Ishikawa (cell line): ENCODE measurements at regions not wholly inside any gene's neighbourhood (a gene's known extent, or its start where the extent isn't known, plus 50 kb on each side); places are given as distances from the start of the nearest gene placed in this dataset.

Experiments
- CEBPB ChIP-seq: IDR thresholded peaks from 2 replicates; pipeline ENCODE4 v1.6.1; 2012
- CREB1 ChIP-seq: IDR thresholded peaks from 2 replicates; pipeline ENCODE4 v1.6.1; 2012; ENCODE audit warnings: low read depth
- EGR1 ChIP-seq: IDR thresholded peaks from 2 replicates; pipeline ENCODE4 v1.6.1; 2012
- EP300 ChIP-seq: IDR thresholded peaks from 2 replicates; pipeline ENCODE4 v1.6.1; 2012; ENCODE audit warnings: borderline replicate concordance
- FOXM1 ChIP-seq: IDR thresholded peaks from 2 replicates; pipeline ENCODE4 v1.6.1; 2012; ENCODE audit warnings: low read depth, borderline replicate concordance
- MAX ChIP-seq: IDR thresholded peaks from 2 replicates; pipeline ENCODE4 v1.6.1; 2012
- NFIC ChIP-seq: IDR thresholded peaks from 2 replicates; pipeline ENCODE4 v1.6.1; 2012
- RAD21 ChIP-seq: IDR thresholded peaks from 2 replicates; pipeline ENCODE4 v1.6.1; 2012; ENCODE audit warnings: low read depth
- REST ChIP-seq: IDR thresholded peaks from 2 replicates; pipeline ENCODE4 v1.6.1; 2012; ENCODE audit warnings: low read depth, mild to moderate bottlenecking
- TAF1 ChIP-seq: IDR thresholded peaks from 2 replicates; pipeline ENCODE4 v1.6.1; 2012; ENCODE audit warnings: low read depth, mild to moderate bottlenecking
- TCF12 ChIP-seq: IDR thresholded peaks from 2 replicates; pipeline ENCODE4 v1.6.1; 2012; ENCODE audit warnings: low read depth
- TEAD4 ChIP-seq: IDR thresholded peaks from 2 replicates; pipeline ENCODE4 v1.6.1; 2012
- USF1 ChIP-seq: IDR thresholded peaks from 2 replicates; pipeline ENCODE4 v1.6.1; 2012
- YY1 ChIP-seq: IDR thresholded peaks from 2 replicates; pipeline ENCODE4 v1.6.1; 2012; ENCODE audit warnings: low read depth
- ZBTB7A ChIP-seq: IDR thresholded peaks from 2 replicates; pipeline ENCODE4 v1.6.1; 2012; ENCODE audit warnings: low read depth

GRCh38 chr13:109667807-109668291 lies 118.5 kb downstream of the IRS2 start:
- TF ChIP-seq NFIC (no peak), TAF1 (no peak), USF1 (no peak), MAX (no peak), CREB1 (no peak), TEAD4 (no peak), FOXM1 (no peak)

GRCh38 chr13:109667056-109667455 lies 119.3 kb downstream of the IRS2 start:
- no peak for TF ChIP-seq YY1
- no peak for TF ChIP-seq USF1
- no peak for TF ChIP-seq NFIC
- TF ChIP-seq FOXM1 = no peak
- no peak for TF ChIP-seq REST
- no peak for TF ChIP-seq TEAD4
- no peak for TF ChIP-seq TCF12
- TF ChIP-seq CREB1 = no peak
- TF ChIP-seq ZBTB7A = no peak
- no peak for TF ChIP-seq EGR1
- TF ChIP-seq RAD21 = no peak

- TF ChIP-seq MAX (no peak), REST (no peak), YY1 (no peak), CREB1 (no peak), EGR1 (no peak), TAF1 (no peak), RAD21 (no peak), ZBTB7A (no peak), TEAD4 (no peak)
Observed at GRCh38 chr13:109666656-109667055, 119.7 kb downstream of the IRS2 start.

GRCh38 chr13:109665781-109666249 lies 120.6 kb downstream of the IRS2 start:
- TF ChIP-seq EGR1 (no peak), USF1 (no peak), CEBPB (no peak), YY1 (no peak), EP300 (no peak), MAX (no peak), REST (no peak), FOXM1 (no peak), CREB1 (no peak), NFIC (no peak), RAD21 (no peak), TAF1 (no peak)
